Esophagus muscularis mucosa (tissue), 4 donors: ENCODE measurements at regions not wholly inside any gene's neighbourhood (a gene's known extent, or its start where the extent isn't known, plus 50 kb on each side); places are given as distances from the start of the nearest gene placed in this dataset.
"Not testable (repeated sequence)": the region's sequence is repeated elsewhere in the genome, so short reads cannot be mapped to it uniquely, and the experiment has no call there.

Source experiments
- DNase-seq: peaks from one replicate; pipeline ENCODE4 v3.0.0-alpha.2; 2017; ENCODE audit errors: extremely low spot score
- H3K27ac ChIP-seq, 4 donors: fragments of 200-600 bp; sonication (generic); replicated peaks in 1 of 4; 1 replicate in 3 of 4; 2 replicates in 1 of 4; pipeline ENCODE4 v1.5.1; 2016 to 2019; ENCODE audit warnings: mild to moderate bottlenecking in 1 of 4
- H3K27me3 ChIP-seq, 4 donors: fragments of 200-600 bp; sonication (generic); one replicate each; pipeline versions ENCODE4 v1.5.1 to v1.6.0; 2016 to 2019
- H3K36me3 ChIP-seq, 4 donors: fragments of 200-600 bp; sonication (generic); one replicate each; pipeline ENCODE4 v1.5.1; 2016 to 2019
- H3K4me1 ChIP-seq, 4 donors: fragments of 200-600 bp; sonication (generic); one replicate each; pipeline ENCODE4 v1.5.1; 2016 to 2019
- H3K4me3 ChIP-seq, 4 donors: fragments of 200-600 bp; sonication (generic); 1 replicate in 2 of 4; 2 replicates in 2 of 4; pipeline ENCODE4 v1.5.1; 2016 to 2019; ENCODE audit warnings: mild to moderate bottlenecking in 4 of 4, moderate library complexity in 1 of 4
- H3K9me3 ChIP-seq, 4 donors: fragments of 200-600 bp; sonication (generic); 1 replicate in 3 of 4; 2 replicates in 1 of 4; pipeline ENCODE4 v1.5.1; 2016 to 2019
- CTCF ChIP-seq, 3 experiments: fragments of 200-600 bp in 2 of 3; fragments of 450-650 bp in 1 of 3; sonication (generic) in 2 of 3; IDR thresholded peaks; one replicate each; pipeline ENCODE4 v1.5.1; 2017 to 2019; ENCODE audit warnings: antibody characterized with exemption in 3 of 3, mild to moderate bottlenecking in 2 of 3, moderate library complexity in 1 of 3
- EP300 ChIP-seq: sonication (generic); formaldehyde crosslinking; IDR thresholded peaks from one replicate; pipeline ENCODE4 v1.6.1; 2017; ENCODE audit warnings: antibody characterized with exemption
- POLR2A ChIP-seq: fragments of 450-650 bp; IDR thresholded peaks from one replicate; pipeline ENCODE4 v1.6.1; 2017; ENCODE audit warnings: antibody characterized with exemption, moderate library complexity, mild to moderate bottlenecking, low read depth
- POLR2AphosphoS5 ChIP-seq, 2 donors: sonication (generic); formaldehyde crosslinking; IDR thresholded peaks; one replicate each; pipeline ENCODE4 v1.6.1; 2017; ENCODE audit warnings: antibody characterized with exemption in 2 of 2
- WGBS: methylation state at CpG from one replicate; pipeline ENCODE4 v1.1.5; 2018; 5-methylcytosine and 5-hydroxymethylcytosine counted together
- intact Hi-C: fragments of 100-400 bp; cut with DNase I; formaldehyde crosslinking; loops from one replicate; pipeline ENCODE4 v1.15.1; 2023

GRCh38 chr3:181189556-181189955, 200.0 kb upstream of the DNAJC19 start:
- Histone ChIP-seq H3K27ac (no peak overlapping the region), H3K4me3 (no peak overlapping the region), H3K27me3 (no peaks in the 10 kb centered on the region), H3K4me1 (no peaks in the 10 kb centered on the region), H3K9me3 (no peaks in the 10 kb centered on the region), H3K36me3 (no peaks in the 10 kb centered on the region)
- DNase-seq, result no peak
- intact Hi-C loops, result no loop called here
- TF ChIP-seq POLR2A (no peak), POLR2AphosphoS5 (IDR thresholded peaks at IDR 0.05) (no peak), CTCF (IDR thresholded peaks at IDR 0.05) (no peak), EP300 (no peak)
- 86% methylated on average over 2 of the region's 2 CpGs for WGBS

DNA sequence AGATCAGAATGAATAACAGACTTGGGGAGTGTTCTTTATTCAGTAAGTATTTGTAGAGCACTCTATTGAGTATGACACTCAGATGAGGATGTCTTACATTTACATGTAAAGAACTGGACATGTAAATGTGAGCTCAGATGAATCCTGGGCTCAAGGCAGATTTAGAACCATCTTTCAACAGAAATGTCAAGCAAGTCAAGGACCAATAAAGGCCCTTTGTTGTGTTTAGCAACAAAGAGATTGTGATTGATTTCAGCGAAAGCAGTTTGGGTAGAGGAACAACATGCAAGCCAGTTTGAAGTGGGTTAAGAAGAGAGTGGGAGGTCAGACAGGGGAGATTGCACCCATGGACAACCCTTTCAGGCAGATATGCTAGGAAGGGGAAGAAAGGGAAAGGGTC, 194.2 kb upstream of the DNAJC19 start:
- H3K4me3 ChIP-seq, result no peak overlapping the region
- intact Hi-C loops, result no loop called here
- no peaks in the 10 kb centered on the region for H3K27me3 ChIP-seq
- no peak for TF ChIP-seq POLR2AphosphoS5 (IDR thresholded peaks at IDR 0.05)
- TF ChIP-seq CTCF (IDR thresholded peaks at IDR 0.05), result no peak
- TF ChIP-seq POLR2A, result no peak
- TF ChIP-seq EP300, result no peak
- H3K36me3 ChIP-seq, result no peaks in the 10 kb centered on the region
- no peak for DNase-seq
- no peaks in the 10 kb centered on the region for H3K4me1 ChIP-seq
- no peaks in the 10 kb centered on the region for H3K9me3 ChIP-seq
- no peak overlapping the region for H3K27ac ChIP-seq
- WGBS, result 81% methylated on average over 1 of the region's 1 CpG

- H3K36me3 ChIP-seq, H3K9me3 ChIP-seq, intact Hi-C loops, H3K27me3 ChIP-seq, H3K27ac ChIP-seq, H3K4me1 ChIP-seq, DNase-seq, H3K4me3 ChIP-seq: not testable (repeated sequence)
- WGBS, result 96% methylated on average over 5 of the region's 22 CpGs
Measured at GRCh38 chr3:181183057-181183456, 193.5 kb upstream of the DNAJC19 start.

- Histone ChIP-seq H3K4me1 (peaks cover 0 to 8% (median 5%) of the 10 kb centered on the region in 4 donors), H3K36me3 (no peaks in the 10 kb centered on the region), H3K9me3 (no peaks in the 10 kb centered on the region), H3K27ac (no peak overlapping the region), H3K4me3 (no peak overlapping the region), H3K27me3 (no peaks in the 10 kb centered on the region)
- TF ChIP-seq EP300 (no peak), CTCF (IDR thresholded peaks at IDR 0.05) (no peak), POLR2A (no peak), POLR2AphosphoS5 (IDR thresholded peaks at IDR 0.05) (no peak)
- DNase-seq, result no peak
- intact Hi-C loops, result loop anchor here (5.0 kb wide), 1 partner anchor 377 kb away; no protein-coding TSS in a partner anchor
- WGBS, result 85% methylated on average over 7 of the region's 7 CpGs
Measured at GRCh38 chr3:181178991-181179390, 189.5 kb upstream of the DNAJC19 start.

DNA sequence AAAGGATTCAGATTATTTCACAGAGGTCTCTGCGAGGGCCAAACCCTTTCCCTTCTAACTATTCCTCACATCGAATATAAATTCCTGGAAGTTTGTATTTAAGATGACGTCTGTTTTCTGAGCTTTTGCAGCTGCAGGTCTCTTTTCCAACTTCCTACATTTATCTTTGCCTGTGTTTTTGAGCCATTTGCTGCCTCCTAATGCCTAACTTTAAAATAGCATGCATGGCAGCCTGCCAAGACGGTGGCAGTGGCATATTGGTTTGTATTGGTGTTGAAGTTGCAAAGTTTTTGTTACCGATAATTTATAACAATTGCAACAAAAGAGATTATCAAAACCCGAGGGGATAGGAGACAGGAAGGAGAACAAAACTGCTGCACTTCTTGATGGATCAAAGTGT, 187.1 kb upstream of the DNAJC19 start:
- WGBS, result 6% methylated on average over 6 of the region's 6 CpGs
- DNase-seq, result no peak

More for the DNA sequence above, 187.1 kb upstream of the DNAJC19 start:
- TF ChIP-seq CTCF (IDR thresholded peaks at IDR 0.05) (peak; percentile 48 to 74 (median 51)), EP300 (no peak), POLR2AphosphoS5 (IDR thresholded peaks at IDR 0.05) (peak in 1 of 2 donors; percentile 36)
- Histone ChIP-seq H3K4me1 (peaks cover 0 to 8% (median 5%) of the 10 kb centered on the region in 4 donors), H3K9me3 (no peaks in the 10 kb centered on the region), H3K27ac (no peak overlapping the region), H3K27me3 (no peaks in the 10 kb centered on the region), H3K4me3 (no peak overlapping the region), H3K36me3 (no peaks in the 10 kb centered on the region)
- intact Hi-C loops, result loop anchor here (5.0 kb wide), 1 partner anchor 374 kb away; no protein-coding TSS in a partner anchor
